ENCODE measurements at regions not wholly inside any gene's neighbourhood (a gene's known extent, or its start where the extent isn't known, plus 50 kb on each side); places are given as distances from the start of the nearest gene placed in this dataset.

DNA sequence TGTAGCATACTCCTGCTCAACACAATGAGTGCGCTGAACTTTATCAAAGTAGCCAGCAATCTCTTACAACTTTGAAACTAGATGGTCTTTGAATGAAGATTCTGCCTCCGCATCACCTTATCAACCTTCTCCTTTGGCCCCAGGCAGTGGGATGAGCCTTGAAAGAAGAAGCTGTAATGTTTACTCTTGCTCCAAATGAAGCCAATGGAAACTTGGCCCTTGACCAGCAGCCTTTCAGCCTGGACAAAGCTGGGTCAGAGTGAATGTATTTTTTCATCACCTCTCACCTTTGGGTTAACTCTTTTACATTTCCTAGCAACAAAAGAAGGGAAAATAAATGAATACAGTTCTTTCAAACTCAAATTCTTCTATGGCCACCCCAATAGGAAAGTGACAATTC, 359.1 kb downstream of the KCNA4 start:
- no peak overlapping the region for H3K4me3 Mint-ChIP-seq
- no peak overlapping the region for H3K27ac Mint-ChIP-seq
- CTCF ChIA-PET: no interaction called here
- DNase-seq (no peak), ATAC-seq (ENCODE audit: low read depth) (no peak)
- intact Hi-C loops (cut with micrococcal nuclease): no loop called here
- POLR2A ChIA-PET: no interaction called here
- no peaks in the 10 kb centered on the region for H3K27me3 Mint-ChIP-seq
- H3K4me1 Mint-ChIP-seq: no peaks in the 10 kb centered on the region
- TF ChIP-seq, protein P1, sequence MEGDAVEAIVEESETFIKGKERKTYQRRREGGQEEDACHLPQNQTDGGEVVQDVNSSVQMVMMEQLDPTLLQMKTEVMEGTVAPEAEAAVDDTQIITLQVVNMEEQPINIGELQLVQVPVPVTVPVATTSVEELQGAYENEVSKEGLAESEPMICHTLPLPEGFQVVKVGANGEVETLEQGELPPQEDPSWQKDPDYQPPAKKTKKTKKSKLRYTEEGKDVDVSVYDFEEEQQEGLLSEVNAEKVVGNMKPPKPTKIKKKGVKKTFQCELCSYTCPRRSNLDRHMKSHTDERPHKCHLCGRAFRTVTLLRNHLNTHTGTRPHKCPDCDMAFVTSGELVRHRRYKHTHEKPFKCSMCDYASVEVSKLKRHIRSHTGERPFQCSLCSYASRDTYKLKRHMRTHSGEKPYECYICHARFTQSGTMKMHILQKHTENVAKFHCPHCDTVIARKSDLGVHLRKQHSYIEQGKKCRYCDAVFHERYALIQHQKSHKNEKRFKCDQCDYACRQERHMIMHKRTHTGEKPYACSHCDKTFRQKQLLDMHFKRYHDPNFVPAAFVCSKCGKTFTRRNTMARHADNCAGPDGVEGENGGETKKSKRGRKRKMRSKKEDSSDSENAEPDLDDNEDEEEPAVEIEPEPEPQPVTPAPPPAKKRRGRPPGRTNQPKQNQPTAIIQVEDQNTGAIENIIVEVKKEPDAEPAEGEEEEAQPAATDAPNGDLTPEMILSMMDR (IDR thresholded peaks at IDR 0.05): no peak
- H3K9me3 Mint-ChIP-seq: peaks cover 10% of the 10 kb centered on the region
- H3K36me3 Mint-ChIP-seq (ENCODE audit: low read depth): no peaks in the 10 kb centered on the region

DNA sequence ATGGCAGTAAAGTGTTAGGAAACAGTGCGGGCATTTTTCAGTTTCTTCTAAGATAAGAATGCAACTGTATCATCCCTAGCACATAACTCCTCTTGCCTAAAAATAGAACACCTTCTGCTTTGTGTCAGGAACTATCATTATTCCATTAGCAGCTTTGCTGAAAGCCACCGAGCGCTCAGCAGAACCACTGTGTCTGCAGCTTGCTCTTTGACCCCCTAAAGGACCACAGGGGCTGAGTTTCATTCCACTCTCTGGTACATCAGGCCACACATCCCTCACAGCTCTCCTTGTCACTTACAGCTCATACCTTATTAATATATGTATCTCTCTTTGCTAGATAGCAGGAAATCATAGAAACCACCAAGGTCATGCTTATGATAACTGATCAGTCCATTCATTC, 360.2 kb downstream of the KCNA4 start:
- Mint-ChIP-seq H3K4me1 (no peaks in the 10 kb centered on the region), H3K27me3 (no peaks in the 10 kb centered on the region), H3K27ac (no peak overlapping the region), H3K36me3 (ENCODE audit: low read depth) (no peaks in the 10 kb centered on the region), H3K4me3 (no peak overlapping the region), H3K9me3 (peaks cover 7% of the 10 kb centered on the region)
- ATAC-seq (ENCODE audit: low read depth): no peak
- DNase-seq: no peak
- intact Hi-C loops (cut with micrococcal nuclease): no loop called here
- ChIA-PET POLR2A (no interaction called here), CTCF (no interaction called here)
- TF ChIP-seq, protein P1 (IDR thresholded peaks at IDR 0.05): no peak

DNA sequence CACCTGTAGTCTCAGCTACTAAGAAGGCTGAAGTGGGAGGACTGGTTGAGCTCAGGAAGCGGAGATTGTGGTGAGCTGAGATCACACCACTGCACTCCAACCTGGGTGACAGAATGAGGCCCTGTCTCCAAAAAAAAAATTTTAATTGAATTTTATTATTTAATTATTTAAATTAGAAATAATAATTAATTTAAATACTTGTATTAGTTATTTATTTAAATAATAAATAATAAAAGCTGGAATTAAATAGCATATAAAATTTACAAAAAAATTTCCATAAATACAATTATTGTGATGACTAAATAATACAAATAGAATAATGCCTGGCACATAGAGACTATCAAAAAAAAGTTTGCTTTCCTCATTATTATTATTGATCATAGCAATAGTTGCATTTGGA, 371.5 kb downstream of the KCNA4 start:
- CTCF ChIA-PET: no interaction called here
- H3K4me3 Mint-ChIP-seq: no peak overlapping the region
- intact Hi-C loops (cut with micrococcal nuclease): no loop called here
- POLR2A ChIA-PET: no interaction called here
- TF ChIP-seq, protein P1 (IDR thresholded peaks at IDR 0.05): no peak
- ATAC-seq (ENCODE audit: low read depth) (no peak), DNase-seq (no peak)
- no peaks in the 10 kb centered on the region for H3K27me3 Mint-ChIP-seq
- no peaks in the 10 kb centered on the region for H3K36me3 Mint-ChIP-seq (ENCODE audit: low read depth)
- H3K4me1 Mint-ChIP-seq: no peaks in the 10 kb centered on the region
- no peak overlapping the region for H3K27ac Mint-ChIP-seq
- peaks cover 2% of the 10 kb centered on the region for H3K9me3 Mint-ChIP-seq

DNA sequence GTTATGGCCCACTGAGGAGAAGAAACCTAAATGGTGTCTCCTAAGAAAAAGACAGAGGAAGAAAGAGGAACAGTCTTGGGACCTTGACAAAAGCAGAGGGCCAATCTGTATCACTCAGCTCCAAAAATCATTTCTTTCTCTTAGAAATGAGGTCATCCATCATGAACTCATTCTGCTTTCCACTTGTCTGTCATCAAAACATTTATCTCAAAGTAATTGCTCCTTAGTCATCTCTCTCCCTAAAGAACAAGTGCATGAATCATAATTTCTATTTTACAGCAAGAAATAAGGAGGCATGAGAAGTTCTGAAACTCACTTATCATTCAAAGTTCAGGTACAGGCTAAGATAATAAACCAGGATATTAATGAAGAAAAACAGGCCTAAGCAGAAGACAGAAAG, 375.6 kb downstream of the KCNA4 start:
- intact Hi-C loops (cut with micrococcal nuclease): no loop called here
- Mint-ChIP-seq H3K36me3 (ENCODE audit: low read depth) (no peaks in the 10 kb centered on the region), H3K4me1 (no peaks in the 10 kb centered on the region), H3K9me3 (peaks cover 2% of the 10 kb centered on the region), H3K4me3 (no peak overlapping the region), H3K27ac (no peak overlapping the region), H3K27me3 (no peaks in the 10 kb centered on the region)
- DNase-seq (no peak), ATAC-seq (ENCODE audit: low read depth) (no peak)
- ChIA-PET CTCF (no interaction called here), POLR2A (no interaction called here)
- TF ChIP-seq, protein P1 (IDR thresholded peaks at IDR 0.05): no peak

DNA sequence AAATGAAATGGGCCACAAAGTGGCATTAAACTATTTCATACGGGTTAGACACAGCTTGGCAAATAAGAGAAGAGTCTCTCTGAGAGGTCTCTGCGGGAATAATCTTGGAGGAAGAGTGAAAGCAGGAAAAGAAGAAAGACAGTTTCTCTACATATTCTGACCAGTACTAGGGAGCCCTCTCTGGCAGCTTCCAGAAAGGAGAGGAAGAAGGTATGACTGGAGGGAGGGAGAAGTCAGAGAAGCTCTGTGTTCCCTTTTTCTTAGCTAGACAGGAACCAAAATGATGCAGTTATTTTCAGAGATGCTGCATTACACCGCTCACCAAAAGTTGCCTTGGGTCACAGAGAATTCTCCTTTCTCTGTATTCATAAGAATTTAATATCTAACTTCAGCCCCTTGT, 382.1 kb downstream of the KCNA4 start:
- ATAC-seq (ENCODE audit: low read depth) (no peak), DNase-seq (no peak)
- Mint-ChIP-seq H3K27me3 (no peaks in the 10 kb centered on the region), H3K4me1 (no peaks in the 10 kb centered on the region), H3K27ac (no peak overlapping the region), H3K36me3 (ENCODE audit: low read depth) (no peaks in the 10 kb centered on the region), H3K4me3 (no peak overlapping the region), H3K9me3 (no peaks in the 10 kb centered on the region)
- TF ChIP-seq, protein P1 (IDR thresholded peaks at IDR 0.05): no peak
- CTCF ChIA-PET: no interaction called here
- intact Hi-C loops (cut with micrococcal nuclease): no loop called here
- POLR2A ChIA-PET: no interaction called here
